Motor neuron (in vitro differentiated cells): ENCODE measurements at regions not wholly inside any gene's neighbourhood (a gene's known extent, or its start where the extent isn't known, plus 50 kb on each side); places are given as distances from the start of the nearest gene placed in this dataset.
A peak's percentile ranks its signal among the peaks of the same experiment; 100 is the strongest.

ENCODE experiments used
- ATAC-seq, 8 experiments: fragments of 200-7000 bp; cut with Tn5 transposase; replicated peaks in 6 of 8; 2 replicates each; pipeline ENCODE4 v1.8.0; 2021; ENCODE audit warnings: mild to moderate bottlenecking in 8 of 8, moderate library complexity in 8 of 8
- H3K27ac ChIP-seq, 2 donors: fragments of 250-450 bp; sonication (Bioruptor Pico); 2 replicates each; pipeline ENCODE4 v1.9.0; 2021; ENCODE audit warnings: antibody characterized with exemption in 2 of 2, mild to moderate bottlenecking in 2 of 2, moderate library complexity in 1 of 2
- H3K4me1 ChIP-seq, 2 donors: fragments of 250-450 bp; sonication (Bioruptor Pico); replicated peaks in 1 of 2; 2 replicates each; pipeline ENCODE4 v1.6.1; 2021; ENCODE audit warnings: antibody characterized with exemption in 2 of 2, mild to moderate bottlenecking in 2 of 2, moderate library complexity in 1 of 2
- H3K4me3 ChIP-seq, 5 donors: fragments of 250-450 bp; sonication (Bioruptor Pico); 2 replicates each; pipeline ENCODE4 v1.9.0; 2021; ENCODE audit warnings: antibody characterized with exemption in 5 of 5, mild to moderate bottlenecking in 5 of 5, moderate library complexity in 4 of 5
- WGBS, 10 experiments: fragments of 450-650 bp; shearing (Covaris generic); methylation state at CpG; one replicate each; pipeline ENCODE4 v1.0.0; 2022; 5-methylcytosine and 5-hydroxymethylcytosine counted together
- in situ Hi-C, 9 experiments: fragments of 400-800 bp; cut with MboI; loops; one replicate each; pipeline ENCODE4 v1.15.0; 2021; ENCODE audit warnings: low sequenced_read_pairs in 9 of 9, low pct_unique_long_range_greater_than_20kb in 2 of 9; ENCODE audit not compliant: unreplicated experiment in 9 of 9

DNA sequence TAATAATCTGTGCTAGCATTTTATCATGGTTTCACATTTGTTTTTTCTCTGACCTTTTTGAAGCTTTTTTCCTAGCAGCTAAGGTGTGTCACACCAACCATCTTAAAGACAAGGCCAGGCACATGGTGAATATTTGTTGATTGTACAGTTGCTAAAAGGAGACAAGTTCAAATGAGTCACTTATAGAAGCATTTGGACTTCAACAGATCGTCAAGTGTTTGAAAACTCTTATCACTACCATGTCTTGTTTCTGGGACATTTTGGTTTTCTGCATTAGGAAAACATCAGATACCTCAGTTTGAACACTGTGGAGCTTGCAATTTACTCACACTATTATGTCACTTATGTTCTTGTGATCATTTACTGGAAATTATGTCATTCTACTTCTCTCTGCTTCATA lies 407.3 kb downstream of the USP25 start:
- Histone ChIP-seq H3K4me1 (no peaks in the 10 kb centered on the region), H3K27ac (no peak overlapping the region), H3K4me3 (no peak overlapping the region)
- in situ Hi-C loops = no loop called here
- WGBS, 10 experiments = 29 to 100% (median 63%) methylated on average over 1 of the region's 1 CpG
- no peak for ATAC-seq

GRCh38 chr21:16145052-16145451 lies 415.3 kb downstream of the USP25 start:
- H3K27ac ChIP-seq = no peak overlapping the region
- no peak for ATAC-seq

GRCh38 chr21:16145479-16145878 lies 415.7 kb downstream of the USP25 start:
- Histone ChIP-seq H3K4me3 (no peak overlapping the region), H3K4me1 (no peaks in the 10 kb centered on the region), H3K27ac (no peak overlapping the region)
- in situ Hi-C loops = no loop called here
- ATAC-seq = no peak
- 60 to 100% (median 85%) methylated on average over 1 to 4 of the region's 7 CpGs; no CpG with 5 or more reads in 6 of the 10 experiments for WGBS, 10 experiments

More at GRCh38 chr21:16145052-16145451, 415.3 kb downstream of the USP25 start:
- Histone ChIP-seq H3K4me1 (no peaks in the 10 kb centered on the region), H3K4me3 (no peak overlapping the region)
- in situ Hi-C loops = no loop called here
- WGBS, 10 experiments = 69 to 100% (median 100%) methylated on average over 1 to 3 of the region's 3 CpGs; no CpG with 5 or more reads in 3 of the 10 experiments

GRCh38 chr21:16154321-16154720 lies 424.5 kb downstream of the USP25 start:
- ATAC-seq = no peak
- Histone ChIP-seq H3K4me1 (no peaks in the 10 kb centered on the region), H3K27ac (no peak overlapping the region), H3K4me3 (no peak overlapping the region)
- in situ Hi-C loops = no loop called here
- WGBS, 10 experiments = 69 to 100% (median 89%) methylated on average over 2 to 4 of the region's 4 CpGs; no CpG with 5 or more reads in 1 of the 10 experiments

DNA sequence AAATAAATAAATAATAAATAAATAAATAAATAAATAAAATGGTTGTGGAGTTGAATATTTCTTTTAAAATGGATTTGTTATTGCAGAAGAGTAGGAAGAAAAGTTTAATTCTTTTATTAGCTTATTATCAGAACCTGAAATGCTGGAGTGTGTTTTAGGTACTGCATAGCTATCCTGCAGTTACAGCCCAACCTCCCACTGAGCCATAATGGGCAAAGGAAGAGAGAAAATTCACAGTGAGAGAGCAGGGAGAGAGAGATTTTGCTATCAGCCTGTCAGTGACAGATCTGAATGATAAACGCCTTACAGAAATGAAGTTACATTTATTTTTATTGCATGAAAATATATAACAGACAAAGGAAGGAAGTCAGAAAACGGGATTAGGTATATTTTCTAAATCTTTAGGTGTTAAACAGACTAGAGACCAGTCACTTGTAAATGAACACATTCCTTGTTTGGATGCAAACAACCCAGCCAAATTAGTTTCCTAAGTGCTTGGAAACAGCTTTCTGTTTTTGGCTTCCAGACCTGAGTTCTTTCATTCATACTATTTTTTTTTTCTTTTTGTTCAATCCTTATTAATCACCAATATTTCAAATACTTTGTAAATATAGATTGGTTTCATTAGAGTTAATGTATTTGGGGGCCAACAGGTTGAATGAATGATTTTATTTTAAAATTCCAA lies 425.3 kb downstream of the USP25 start:
- ATAC-seq = no peak
- 15 to 100% (median 53%) methylated on average over 1 to 2 of the region's 2 CpGs for WGBS, 10 experiments
- no peaks in the 10 kb centered on the region for H3K4me1 ChIP-seq
- no peak overlapping the region for H3K4me3 ChIP-seq
- no peak overlapping the region for H3K27ac ChIP-seq
- in situ Hi-C loops = no loop called here

DNA sequence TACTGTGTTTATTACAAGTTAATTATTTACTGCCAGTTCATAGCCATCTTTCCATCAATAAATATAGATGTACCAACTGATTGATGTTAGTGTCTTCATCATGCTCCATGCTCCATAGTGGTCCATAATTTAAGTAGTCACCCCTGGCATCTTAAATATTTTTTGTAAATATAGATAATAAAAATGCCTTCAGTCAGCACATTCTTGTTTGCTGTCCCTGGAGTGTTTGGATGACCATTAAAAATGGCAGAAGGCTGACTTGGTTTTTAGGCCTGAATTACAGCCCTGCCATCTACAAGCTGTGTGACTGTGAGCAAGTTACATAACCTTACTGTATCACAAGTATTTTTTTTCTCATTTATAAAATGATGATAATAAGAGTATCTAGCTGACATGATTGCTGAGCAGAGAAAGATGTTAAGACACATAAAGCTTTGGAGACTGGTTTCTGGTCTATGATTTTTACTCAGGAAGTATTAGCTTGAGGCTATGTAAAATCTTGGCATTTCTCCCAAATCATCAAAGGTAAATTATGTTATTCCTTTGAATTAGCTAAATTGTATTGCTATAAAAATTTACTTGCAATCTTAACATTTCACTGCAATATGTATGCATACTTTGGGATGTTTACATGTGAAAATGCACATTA lies 427.2 kb downstream of the USP25 start:
- H3K27ac ChIP-seq = no peak overlapping the region
- no peak overlapping the region for H3K4me3 ChIP-seq
- peak in 1 of 8 experiments; percentile 75 for ATAC-seq
- H3K4me1 ChIP-seq = no peaks in the 10 kb centered on the region
- in situ Hi-C loops = no loop called here

DNA sequence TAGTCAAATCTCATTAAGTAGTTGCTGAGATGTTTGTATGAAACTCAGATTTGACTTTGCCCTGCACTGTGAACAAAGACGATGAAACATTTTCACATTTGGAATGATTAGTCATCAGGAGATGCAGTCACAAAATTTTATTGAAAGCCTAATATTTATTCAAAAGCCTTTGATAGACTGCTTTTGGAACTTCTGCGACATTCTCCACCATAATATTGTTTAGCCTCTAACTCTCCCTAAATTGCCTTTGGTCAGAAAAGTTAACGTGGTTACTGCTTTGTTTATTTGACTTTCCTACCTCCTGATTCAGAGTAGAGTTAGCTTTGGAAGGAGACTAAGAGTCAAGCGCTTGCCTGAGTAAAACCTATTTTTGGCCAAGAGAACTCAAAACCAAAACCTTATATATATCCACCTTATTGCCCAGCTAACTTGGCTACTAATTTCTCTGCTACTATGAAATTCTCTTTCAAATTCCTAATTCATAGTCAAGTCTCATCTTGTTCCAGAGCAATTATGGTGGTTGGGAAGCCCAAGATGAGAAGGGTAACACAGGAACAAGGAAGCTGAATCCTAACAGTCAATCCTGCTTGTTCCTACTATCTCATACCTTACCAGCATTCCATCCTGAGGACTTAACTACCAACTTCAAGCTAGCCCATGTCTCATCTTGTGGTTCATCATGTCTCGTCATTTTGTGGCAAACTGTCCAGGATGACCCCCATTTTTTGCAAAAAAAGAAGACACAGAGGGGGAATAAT lies 429.6 kb downstream of the USP25 start:
- no peak overlapping the region for H3K27ac ChIP-seq
- H3K4me1 ChIP-seq = peaks cover 0 to 2% of the 10 kb centered on the region in 2 donors
- in situ Hi-C loops = no loop called here
- 45 to 100% (median 95%) methylated on average over 1 to 4 of the region's 5 CpGs for WGBS, 10 experiments
- no peak overlapping the region for H3K4me3 ChIP-seq
- ATAC-seq = no peak

DNA sequence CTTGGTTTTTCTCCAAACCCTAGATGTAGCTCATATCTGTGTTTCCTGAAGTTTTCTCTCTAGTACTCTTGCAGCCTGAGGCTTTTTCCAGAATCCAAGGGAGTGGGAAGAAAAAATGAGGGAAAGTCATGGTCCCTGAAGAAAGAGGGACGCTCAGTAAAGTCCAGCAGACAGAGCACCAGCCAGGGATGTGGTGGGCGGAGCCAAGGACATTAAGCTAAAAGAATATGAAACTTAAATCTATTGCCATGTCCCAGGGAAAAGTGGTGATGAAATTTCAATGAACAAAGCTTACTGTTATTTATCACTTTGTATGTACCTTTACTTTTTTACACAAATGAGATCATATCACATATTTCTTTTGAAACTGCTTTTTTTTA lies 430.2 kb downstream of the USP25 start:
- peaks cover 0 to 2% of the 10 kb centered on the region in 2 donors for H3K4me1 ChIP-seq
- in situ Hi-C loops = no loop called here
- 33 to 100% (median 89%) methylated on average over 1 to 2 of the region's 2 CpGs; no CpG with 5 or more reads in 1 of the 10 experiments for WGBS, 10 experiments
- ATAC-seq = no peak
- no peak overlapping the region for H3K4me3 ChIP-seq
- no peak overlapping the region for H3K27ac ChIP-seq

GRCh38 chr21:16162953-16163352 lies 433.2 kb downstream of the USP25 start:
- Histone ChIP-seq H3K4me3 (no peak overlapping the region), H3K4me1 (peaks cover 1 to 3% of the 10 kb centered on the region in 2 donors), H3K27ac (no peak overlapping the region)
- ATAC-seq = no peak
- in situ Hi-C loops = no loop called here
- 50 to 90% (median 83%) methylated on average over 2 of the region's 2 CpGs; no CpG with 5 or more reads in 5 of the 10 experiments for WGBS, 10 experiments

GRCh38 chr21:16169102-16169511 lies 439.3 kb downstream of the USP25 start:
- 0 to 49% (median 13%) methylated on average over 2 to 4 of the region's 4 CpGs; no CpG with 5 or more reads in 1 of the 10 experiments for WGBS, 10 experiments
- no peak overlapping the region for H3K27ac ChIP-seq
- peaks cover 13 to 16% of the 10 kb centered on the region in 2 donors for H3K4me1 ChIP-seq
- no peak overlapping the region for H3K4me3 ChIP-seq
- ATAC-seq = peak in 6 of 8 experiments; percentile 47 to 84 (median 82)
- in situ Hi-C loops = no loop called here

DNA sequence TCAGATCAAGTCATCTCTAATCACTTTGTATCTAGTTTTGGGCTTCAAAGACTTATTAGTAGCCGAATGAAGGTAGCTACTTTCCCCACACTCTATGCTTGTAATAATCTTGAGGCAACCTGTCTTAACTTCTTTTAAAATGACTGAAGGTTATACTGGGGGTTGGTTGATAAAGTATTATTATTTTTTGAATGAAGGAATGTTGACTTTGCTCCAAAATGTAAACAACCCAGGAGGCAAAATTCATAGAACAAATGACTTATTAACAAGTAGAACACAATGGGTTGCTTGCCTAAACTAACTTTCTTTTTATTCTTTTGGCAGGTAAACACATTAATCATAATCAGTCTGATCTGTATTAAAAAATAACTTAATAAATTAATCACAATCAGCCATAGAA lies 440.0 kb downstream of the USP25 start:
- no peak for ATAC-seq
- Histone ChIP-seq H3K4me3 (no peak overlapping the region), H3K4me1 (peaks cover 13 to 16% of the 10 kb centered on the region in 2 donors), H3K27ac (no peak overlapping the region)
- in situ Hi-C loops = no loop called here
- WGBS, 10 experiments = 67 to 100% (median 94%) methylated on average over 1 of the region's 1 CpG; no CpG with 5 or more reads in 4 of the 10 experiments

DNA sequence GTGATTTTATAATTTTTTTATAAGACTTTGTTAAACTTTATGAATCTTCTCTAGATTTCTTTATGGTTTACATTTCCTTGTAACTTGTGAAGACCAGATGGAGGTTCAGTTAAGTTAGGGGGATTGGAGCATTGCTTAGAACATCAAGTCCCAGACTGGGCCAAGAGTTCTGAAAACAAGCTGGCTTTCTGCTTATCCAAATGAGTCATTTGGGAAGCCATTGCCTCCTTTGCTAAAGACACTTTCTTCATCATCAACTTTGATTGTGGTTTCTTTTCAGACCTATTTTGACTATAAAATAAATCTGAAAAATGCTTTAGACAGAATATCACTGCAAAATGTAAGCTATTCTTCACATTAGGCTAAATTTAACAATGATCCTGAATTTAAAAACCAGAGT lies 446.8 kb downstream of the USP25 start:
- in situ Hi-C loops = no loop called here
- H3K4me3 ChIP-seq = no peak overlapping the region
- no peak for ATAC-seq
- no peaks in the 10 kb centered on the region for H3K4me1 ChIP-seq
- no peak overlapping the region for H3K27ac ChIP-seq

GRCh38 chr21:16177532-16177931 lies 447.8 kb downstream of the USP25 start:
- peak in 3 of 8 experiments; percentile 32 to 63 (median 33) for ATAC-seq
- H3K4me3 ChIP-seq = no peak overlapping the region
- 0 to 100% (median 79%) methylated on average over 1 to 3 of the region's 3 CpGs for WGBS, 10 experiments
- no peak overlapping the region for H3K27ac ChIP-seq
- in situ Hi-C loops = no loop called here
- no peaks in the 10 kb centered on the region for H3K4me1 ChIP-seq
